HG02981 (cell line): ENCODE measurements at regions not wholly inside any gene's neighbourhood (a gene's known extent, or its start where the extent isn't known, plus 50 kb on each side); places are given as distances from the start of the nearest gene placed in this dataset.

Source experiments
- ATAC-seq: cut with Tn5 transposase; IDR thresholded peaks from one replicate; pipeline ENCODE4 v1.9.1; 2021; ENCODE audit warnings: mild to moderate bottlenecking, moderate library complexity; ENCODE audit not compliant: unreplicated experiment

- no peak for ATAC-seq
Observed at GRCh38 chr12:30257618-30258017, 438.1 kb downstream of the IPO8 start.

- ATAC-seq = no peak
Observed at GRCh38 chr12:30251546-30251945, 444.1 kb downstream of the IPO8 start.

GRCh38 chr12:30243426-30243825 lies 452.2 kb downstream of the IPO8 start:
- no peak for ATAC-seq

GRCh38 chr12:30219047-30219446 lies 435.3 kb upstream of the TMTC1 start:
- ATAC-seq = no peak

- ATAC-seq = no peak
Observed at GRCh38 chr12:30218073-30218472, 434.3 kb upstream of the TMTC1 start.

GRCh38 chr12:30213166-30213565 lies 429.4 kb upstream of the TMTC1 start:
- ATAC-seq = no peak

- ATAC-seq = no peak
Observed at GRCh38 chr12:30211743-30212142, 428.0 kb upstream of the TMTC1 start.

- ATAC-seq = no peak
Observed at GRCh38 chr12:30203981-30204380, 420.2 kb upstream of the TMTC1 start.

- ATAC-seq = no peak
Observed at GRCh38 chr12:30202521-30203254, 418.9 kb upstream of the TMTC1 start.

GRCh38 chr12:30201301-30202160 lies 417.8 kb upstream of the TMTC1 start:
- ATAC-seq = no peak

GRCh38 chr12:30200864-30201263 lies 417.1 kb upstream of the TMTC1 start:
- ATAC-seq = no peak

- ATAC-seq = no peak
Observed at GRCh38 chr12:30197392-30198057, 413.8 kb upstream of the TMTC1 start.

- ATAC-seq = no peak
Observed at GRCh38 chr12:30191696-30192455, 408.1 kb upstream of the TMTC1 start.

GRCh38 chr12:30188602-30189326 lies 405.0 kb upstream of the TMTC1 start:
- ATAC-seq = no peak

- ATAC-seq = no peak
Observed at GRCh38 chr12:30187426-30187825, 403.7 kb upstream of the TMTC1 start.

GRCh38 chr12:30181334-30181733 lies 397.6 kb upstream of the TMTC1 start:
- ATAC-seq = no peak

GRCh38 chr12:30180602-30181001 lies 396.9 kb upstream of the TMTC1 start:
- ATAC-seq = no peak

- ATAC-seq = no peak
Observed at GRCh38 chr12:30178916-30179315, 395.2 kb upstream of the TMTC1 start.

GRCh38 chr12:30169839-30170591 lies 386.3 kb upstream of the TMTC1 start:
- ATAC-seq = no peak
